Thoracic aorta (tissue), 2 donors: ENCODE measurements at regions not wholly inside any gene's neighbourhood (a gene's known extent, or its start where the extent isn't known, plus 50 kb on each side); places are given as distances from the start of the nearest gene placed in this dataset.

ENCODE experiments used
- ATAC-seq: fragments of 150-250 bp; one replicate; pipeline ENCODE4 v1.8.0; 2017; ENCODE audit warnings: low read depth; ENCODE audit not compliant: insufficient number of reproducible peaks, low FRiP score
- DNase-seq: peaks from one replicate; pipeline ENCODE4 v3.0.0-alpha.2; 2020; ENCODE audit warnings: low spot score
- H3K27ac ChIP-seq, 2 donors: fragments of 200-600 bp; sonication (generic); 1 replicate in 1 of 2; 2 replicates in 1 of 2; pipeline ENCODE4 v1.5.1; 2016; ENCODE audit warnings: mild to moderate bottlenecking in 2 of 2, moderate library complexity in 2 of 2
- H3K27me3 ChIP-seq: fragments of 200-600 bp; sonication (generic); replicated peaks from 2 replicates; pipeline ENCODE4 v1.6.0; 2016; ENCODE audit warnings: mild to moderate bottlenecking; ENCODE audit not compliant: insufficient read depth
- H3K36me3 ChIP-seq: fragments of 200-600 bp; sonication (generic); one replicate; pipeline ENCODE4 v1.5.1; 2016
- H3K4me1 ChIP-seq, 2 donors: fragments of 200-600 bp; sonication (generic); 1 replicate in 1 of 2; 2 replicates in 1 of 2; pipeline versions ENCODE4 v1.5.1 to v1.6.0; 2016; ENCODE audit warnings: low read depth in 2 of 2, mild to moderate bottlenecking in 1 of 2; ENCODE audit not compliant: control insufficient read depth in 1 of 2
- H3K4me3 ChIP-seq: fragments of 200-600 bp; sonication (generic); 2 replicates; pipeline ENCODE4 v1.5.1; 2016; ENCODE audit warnings: mild to moderate bottlenecking
- H3K9me3 ChIP-seq: fragments of 200-600 bp; sonication (generic); 2 replicates; pipeline ENCODE4 v1.5.1; 2016
- TF ChIP-seq, protein P1 (sequence below): fragments of 200-600 bp; sonication (generic); IDR thresholded peaks from one replicate; pipeline ENCODE4 v1.5.1; 2019; ENCODE audit warnings: antibody characterized with exemption

DNA sequence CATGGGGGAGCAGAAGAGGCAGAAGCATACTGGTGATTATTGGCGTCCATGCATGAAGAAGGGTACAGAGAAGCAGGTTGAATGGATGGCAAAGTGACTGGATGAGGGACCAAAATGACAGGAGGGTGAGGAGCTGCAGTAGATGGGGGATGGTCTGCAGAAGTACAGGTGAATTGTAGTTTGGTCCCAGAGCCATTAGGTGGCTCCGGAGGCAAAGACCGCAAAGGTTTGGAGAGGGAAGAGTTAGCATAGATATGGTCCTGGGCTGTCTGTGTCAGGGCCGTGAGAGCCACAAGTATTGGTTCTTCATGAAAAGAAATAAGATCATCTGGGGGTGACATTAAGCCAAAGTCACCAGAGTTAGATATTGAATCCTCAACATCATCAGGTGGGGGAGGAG, 59.0 kb upstream of the ZNF726 start:
- TF ChIP-seq, protein P1, sequence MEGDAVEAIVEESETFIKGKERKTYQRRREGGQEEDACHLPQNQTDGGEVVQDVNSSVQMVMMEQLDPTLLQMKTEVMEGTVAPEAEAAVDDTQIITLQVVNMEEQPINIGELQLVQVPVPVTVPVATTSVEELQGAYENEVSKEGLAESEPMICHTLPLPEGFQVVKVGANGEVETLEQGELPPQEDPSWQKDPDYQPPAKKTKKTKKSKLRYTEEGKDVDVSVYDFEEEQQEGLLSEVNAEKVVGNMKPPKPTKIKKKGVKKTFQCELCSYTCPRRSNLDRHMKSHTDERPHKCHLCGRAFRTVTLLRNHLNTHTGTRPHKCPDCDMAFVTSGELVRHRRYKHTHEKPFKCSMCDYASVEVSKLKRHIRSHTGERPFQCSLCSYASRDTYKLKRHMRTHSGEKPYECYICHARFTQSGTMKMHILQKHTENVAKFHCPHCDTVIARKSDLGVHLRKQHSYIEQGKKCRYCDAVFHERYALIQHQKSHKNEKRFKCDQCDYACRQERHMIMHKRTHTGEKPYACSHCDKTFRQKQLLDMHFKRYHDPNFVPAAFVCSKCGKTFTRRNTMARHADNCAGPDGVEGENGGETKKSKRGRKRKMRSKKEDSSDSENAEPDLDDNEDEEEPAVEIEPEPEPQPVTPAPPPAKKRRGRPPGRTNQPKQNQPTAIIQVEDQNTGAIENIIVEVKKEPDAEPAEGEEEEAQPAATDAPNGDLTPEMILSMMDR, result no peak

DNA sequence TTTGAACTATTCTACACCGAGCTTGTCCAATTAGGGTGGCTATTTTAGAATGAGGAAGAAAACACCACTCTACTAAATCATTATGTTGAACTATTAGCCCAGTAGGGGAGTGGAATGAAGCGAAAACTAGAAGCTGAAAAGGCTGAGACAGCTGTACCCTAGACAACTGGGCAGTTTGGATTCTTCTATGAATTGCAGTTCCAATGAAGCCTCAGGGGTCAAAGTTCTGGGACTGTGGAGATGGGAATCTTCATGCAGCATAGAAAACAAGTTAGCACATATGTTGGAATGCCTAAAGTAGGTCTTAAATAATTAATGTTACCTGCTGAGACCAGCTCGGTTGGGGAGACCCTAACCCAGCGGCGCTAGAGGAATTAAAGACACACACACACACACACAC, 62.7 kb upstream of the ZNF726 start:
- no peak overlapping the region for H3K4me3 ChIP-seq
- H3K36me3 ChIP-seq, result no peaks in the 10 kb centered on the region
- H3K9me3 ChIP-seq, result peaks cover 8% of the 10 kb centered on the region
- H3K4me1 ChIP-seq, result no peaks in the 10 kb centered on the region
- no peak for ATAC-seq
- TF ChIP-seq, protein P1, result no peak
- no peak overlapping the region for H3K27ac ChIP-seq
- H3K27me3 ChIP-seq, result no peaks in the 10 kb centered on the region
- DNase-seq, result no peak

More for the DNA sequence above, 59.0 kb upstream of the ZNF726 start:
- Histone ChIP-seq H3K27me3 (no peaks in the 10 kb centered on the region), H3K9me3 (peaks cover 4% of the 10 kb centered on the region), H3K4me1 (no peaks in the 10 kb centered on the region), H3K4me3 (no peak overlapping the region), H3K27ac (no peak overlapping the region), H3K36me3 (no peaks in the 10 kb centered on the region)
- ATAC-seq, result no peak
- no peak for DNase-seq

DNA sequence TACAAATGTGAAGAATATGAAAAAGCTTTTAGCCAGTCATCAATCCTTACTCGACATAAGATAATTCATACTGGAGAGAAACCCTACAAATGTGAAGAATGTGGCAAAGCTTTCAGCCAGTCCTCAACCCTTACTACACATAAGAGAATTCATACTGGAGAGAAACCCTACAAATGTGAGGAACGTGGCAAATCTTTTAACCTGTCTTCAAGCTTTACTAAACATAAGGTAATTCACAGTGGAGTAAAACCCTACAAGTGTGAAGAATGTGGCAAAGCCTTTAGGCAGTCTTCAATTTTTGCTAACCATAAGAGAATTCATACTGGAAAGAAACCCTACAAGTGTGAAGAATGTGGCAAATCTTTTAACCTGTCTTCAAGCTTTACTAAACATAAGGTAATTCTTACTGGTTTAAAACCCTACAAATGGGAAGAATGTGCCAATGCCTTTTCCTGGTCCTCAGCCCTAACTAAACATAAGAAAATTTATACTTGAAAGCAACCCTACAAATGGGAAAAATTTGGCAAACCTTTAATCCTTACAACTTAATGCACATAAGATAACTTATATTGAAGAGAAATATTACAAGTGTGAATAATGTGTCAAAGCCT, 74.1 kb upstream of the ZNF681 start:
- DNase-seq (no peak), ATAC-seq (no peak)
- TF ChIP-seq, protein P1, result no peak
- no peak overlapping the region for H3K4me3 ChIP-seq
- H3K4me1 ChIP-seq, result no peaks in the 10 kb centered on the region
- H3K27ac ChIP-seq, result no peak overlapping the region
- H3K36me3 ChIP-seq, result no peaks in the 10 kb centered on the region
- H3K9me3 ChIP-seq, result peaks cover 58% of the 10 kb centered on the region
- no peaks in the 10 kb centered on the region for H3K27me3 ChIP-seq

DNA sequence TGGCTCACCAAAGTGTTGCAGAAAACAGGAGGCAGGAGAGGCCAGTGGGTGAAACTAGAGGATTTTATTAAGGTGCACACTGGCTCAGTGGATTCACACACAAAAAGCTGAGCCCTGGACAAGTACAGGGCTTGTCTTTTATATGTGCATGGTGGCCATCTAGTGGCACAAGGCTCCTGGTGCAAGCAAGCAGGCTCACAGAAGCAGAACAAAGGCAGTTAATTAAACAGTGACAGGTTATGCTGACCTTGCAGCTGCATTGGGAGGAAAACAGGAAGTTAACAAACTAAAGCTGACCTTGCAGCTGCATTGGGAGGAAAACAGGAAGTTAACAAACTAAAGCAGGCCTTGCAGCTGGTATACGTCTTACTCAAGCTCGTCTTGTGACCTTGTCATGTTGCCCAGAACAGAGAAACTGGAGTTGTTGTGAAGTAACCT, 65.3 kb upstream of the ZNF681 start:
- H3K27me3 ChIP-seq, result no peaks in the 10 kb centered on the region
- H3K4me1 ChIP-seq, result no peaks in the 10 kb centered on the region
- DNase-seq (no peak), ATAC-seq (no peak)
- TF ChIP-seq, protein P1, result no peak
- no peak overlapping the region for H3K27ac ChIP-seq
- peaks cover 50% of the 10 kb centered on the region for H3K9me3 ChIP-seq
- no peak overlapping the region for H3K4me3 ChIP-seq
- no peaks in the 10 kb centered on the region for H3K36me3 ChIP-seq

DNA sequence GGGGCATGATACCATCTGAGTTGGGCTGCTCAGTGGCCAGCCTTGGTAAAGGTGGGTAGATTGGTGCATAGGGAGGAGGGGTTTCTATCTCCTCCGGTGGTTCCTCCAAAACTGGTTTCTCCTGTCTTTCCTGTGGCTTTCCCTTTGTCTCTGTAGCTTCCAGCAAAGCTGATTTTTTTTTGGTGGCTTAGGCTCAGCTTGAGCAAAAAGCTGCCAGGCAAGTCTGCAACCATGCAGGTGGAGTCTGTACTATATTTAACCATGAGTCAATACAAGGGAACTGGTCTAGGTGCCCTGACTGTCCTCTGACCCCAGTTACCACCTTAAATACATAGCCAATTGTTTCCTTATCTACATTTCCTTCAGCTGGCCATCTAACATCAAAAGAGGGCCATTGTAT, 64.0 kb upstream of the ZNF681 start:
- Histone ChIP-seq H3K4me1 (no peaks in the 10 kb centered on the region), H3K4me3 (no peak overlapping the region), H3K36me3 (no peaks in the 10 kb centered on the region), H3K27ac (no peak overlapping the region), H3K9me3 (peaks cover 48% of the 10 kb centered on the region), H3K27me3 (no peaks in the 10 kb centered on the region)
- DNase-seq (no peak), ATAC-seq (no peak)
- TF ChIP-seq, protein P1, result no peak
